GM12892 (cell line): ENCODE measurements at regions not wholly inside any gene's neighbourhood (a gene's known extent, or its start where the extent isn't known, plus 50 kb on each side); places are given as distances from the start of the nearest gene placed in this dataset.

ENCODE experiments used
- POLR2A ChIP-seq: IDR thresholded peaks from 2 replicates; pipeline ENCODE4 v1.6.1; 2011; ENCODE audit warnings: low read depth, low read length, control low read depth
- POLR2AphosphoS5 ChIP-seq: IDR thresholded peaks from 2 replicates; pipeline ENCODE4 v1.6.1; 2011; ENCODE audit warnings: low read depth, low read length, control low read depth
- TAF1 ChIP-seq: IDR thresholded peaks from 2 replicates; pipeline ENCODE4 v1.6.1; 2011; ENCODE audit warnings: low read depth, mild to moderate bottlenecking, control low read depth, low read length, borderline replicate concordance

DNA sequence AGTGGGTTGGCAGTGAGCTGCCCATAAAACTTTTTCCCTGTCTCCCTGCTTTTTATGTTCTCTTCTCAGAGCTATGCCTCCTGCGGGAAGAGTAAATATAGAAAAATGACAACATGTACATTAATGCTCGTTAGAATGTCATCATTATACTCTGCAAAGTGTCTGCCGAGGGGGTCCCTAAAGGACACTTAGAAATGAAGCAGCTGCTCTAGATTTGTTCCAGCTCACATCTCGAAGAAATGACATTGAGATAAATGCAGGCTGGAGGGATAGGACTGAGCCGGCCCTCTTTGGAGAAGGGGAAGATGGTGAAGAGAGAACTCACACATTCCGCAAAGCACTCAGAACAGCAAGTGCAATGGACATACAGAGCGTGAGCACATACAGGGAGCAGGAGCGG, 240.0 kb downstream of the NXPE2 start:
- TF ChIP-seq POLR2AphosphoS5 (no peak), TAF1 (no peak), POLR2A (no peak)
